CD4-positive, alpha-beta memory T cell (primary cell): ENCODE measurements at regions not wholly inside any gene's neighbourhood (a gene's known extent, or its start where the extent isn't known, plus 50 kb on each side); places are given as distances from the start of the nearest gene placed in this dataset.
"Not testable (repeated sequence)": the region's sequence is repeated elsewhere in the genome, so short reads cannot be mapped to it uniquely, and the experiment has no call there.

Experiments
- CTCF ChIA-PET: fragments of 350-600 bp; sonication (Branson Sonifier 250); formaldehyde crosslinking; loops from one replicate; lab custom pipeline; 2021; ENCODE audit warnings: inconsistent platforms; ENCODE audit not compliant: partially characterized antibody; lab: Charles Lee
- POLR2A ChIA-PET: fragments of 350-600 bp; sonication (Branson Sonifier 250); formaldehyde crosslinking; loops from one replicate; lab custom pipeline; 2021; ENCODE audit not compliant: partially characterized antibody; lab: Charles Lee
- DNase-seq, 5 donors: peaks; one replicate each; pipeline versions ENCODE4 v3.0.0 to v3.0.0-alpha.2; 2020 to 2022; ENCODE audit warnings: mixed read lengths in 1 of 5
- H3K27ac ChIP-seq: one replicate; pipeline ENCODE4 v1.7.0; 2013; ENCODE audit warnings: low read depth, low read length
- H3K27me3 ChIP-seq: 2 replicates; pipeline ENCODE4 v1.7.0; 2013; ENCODE audit warnings: mild to moderate bottlenecking, low read length, moderate library complexity; ENCODE audit not compliant: insufficient read depth
- H3K36me3 ChIP-seq: 2 replicates; pipeline ENCODE4 v1.7.0; 2013; ENCODE audit warnings: mild to moderate bottlenecking, low read length, moderate library complexity; ENCODE audit not compliant: insufficient read depth
- H3K4me1 ChIP-seq: 2 replicates; pipeline ENCODE4 v1.7.0; 2013; ENCODE audit warnings: mild to moderate bottlenecking, low read length, moderate library complexity; ENCODE audit not compliant: insufficient read depth
- H3K4me3 ChIP-seq, 2 donors: one replicate each; pipeline ENCODE4 v1.7.0; 2013; ENCODE audit warnings: low read length in 2 of 2, mild to moderate bottlenecking in 1 of 2
- H3K9me3 ChIP-seq, 2 donors: one replicate each; pipeline ENCODE4 v1.7.0; 2013; ENCODE audit warnings: low read length in 2 of 2, control low read depth in 1 of 2; ENCODE audit not compliant: control insufficient read depth in 1 of 2
- H3K27ac Mint-ChIP-seq, 7 donors: one replicate each; pipeline ENCODE4 v1.8.0; 2020 to 2021; ENCODE audit warnings: mixed read lengths in 7 of 7, mild to moderate bottlenecking in 6 of 7, inconsistent platforms in 3 of 7, moderate library complexity in 3 of 7
- H3K27me3 Mint-ChIP-seq, 2 donors: one replicate each; pipeline ENCODE4 v1.8.0; 2020 to 2021; ENCODE audit warnings: mixed read lengths in 2 of 2
- H3K36me3 Mint-ChIP-seq, 2 donors: one replicate each; pipeline ENCODE4 v1.8.0; 2020 to 2021; ENCODE audit warnings: mixed read lengths in 2 of 2, inconsistent platforms in 1 of 2, mild to moderate bottlenecking in 1 of 2
- H3K4me1 Mint-ChIP-seq, 4 donors: one replicate each; pipeline ENCODE4 v1.8.0; 2020 to 2021; ENCODE audit warnings: mixed read lengths in 4 of 4, mild to moderate bottlenecking in 1 of 4
- H3K4me3 Mint-ChIP-seq, 8 donors: one replicate each; pipeline ENCODE4 v1.8.0; 2020 to 2021; ENCODE audit warnings: mixed read lengths in 8 of 8, mild to moderate bottlenecking in 7 of 8, moderate library complexity in 6 of 8, inconsistent platforms in 3 of 8
- H3K9me3 Mint-ChIP-seq, 8 donors: one replicate each; pipeline ENCODE4 v1.8.0; 2020 to 2021; ENCODE audit warnings: mixed read lengths in 8 of 8, mild to moderate bottlenecking in 5 of 8, inconsistent platforms in 3 of 8, moderate library complexity in 1 of 8
- intact Hi-C: fragments of 100-400 bp; cut with micrococcal nuclease; formaldehyde crosslinking; loops from one replicate; pipeline ENCODE4 v1.15.1; 2023

DNA sequence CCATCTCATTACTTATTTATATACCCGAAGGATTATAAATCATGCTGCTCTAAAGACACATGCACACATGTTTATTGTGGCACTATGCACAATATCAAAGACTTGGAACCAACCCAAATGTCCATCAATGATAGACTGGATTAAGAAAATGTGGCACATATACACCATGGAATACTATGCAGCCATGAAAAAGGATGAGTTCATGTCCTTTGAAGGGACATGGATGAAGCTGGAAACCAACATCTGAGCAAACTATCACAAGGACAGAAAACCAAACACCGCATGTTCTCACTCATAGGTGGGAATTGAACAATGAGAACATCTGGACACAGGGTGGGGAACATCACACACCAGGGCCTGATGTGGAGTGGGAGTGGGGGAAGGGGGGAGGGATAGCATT is 645.0 kb upstream of the CDH10 start:
- peaks cover 2 to 25% (median 8%) of the 10 kb centered on the region in 8 donors for H3K9me3 Mint-ChIP-seq
- H3K4me3 Mint-ChIP-seq, H3K27ac Mint-ChIP-seq, H3K27me3 Mint-ChIP-seq, intact Hi-C loops, H3K27ac ChIP-seq, H3K36me3 Mint-ChIP-seq, H3K4me1 ChIP-seq, H3K9me3 ChIP-seq, POLR2A ChIA-PET, H3K4me3 ChIP-seq, H3K27me3 ChIP-seq, H3K4me1 Mint-ChIP-seq, H3K36me3 ChIP-seq, DNase-seq, CTCF ChIA-PET: not testable (repeated sequence)

DNA sequence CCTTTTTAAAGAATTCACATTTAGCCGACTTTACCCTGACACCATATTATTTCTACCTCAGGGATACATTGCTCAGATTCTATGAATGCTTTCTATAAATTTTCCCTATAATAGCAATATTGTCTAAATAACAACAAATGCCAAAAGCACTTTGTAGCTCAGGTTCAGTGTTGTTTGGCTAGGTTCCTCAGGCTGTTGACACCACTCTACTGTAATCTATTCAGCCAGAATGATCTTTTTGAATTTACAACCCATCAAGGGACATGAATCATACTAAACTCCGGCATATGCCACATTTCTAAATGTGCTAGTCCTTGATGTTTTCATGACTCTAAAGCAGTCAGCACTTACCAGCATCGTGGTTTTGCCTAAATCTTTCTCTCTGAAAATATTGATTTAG is 641.5 kb upstream of the CDH10 start:
- ChIA-PET CTCF (no interaction called here), POLR2A (no interaction called here)
- Mint-ChIP-seq H3K4me1 (no peaks in the 10 kb centered on the region), H3K9me3 (peaks cover 0 to 28% (median 5%) of the 10 kb centered on the region in 8 donors), H3K27ac (no peak overlapping the region), H3K27me3 (no peaks in the 10 kb centered on the region), H3K36me3 (no peaks in the 10 kb centered on the region), H3K4me3 (no peak overlapping the region)
- no peaks in the 10 kb centered on the region for H3K36me3 ChIP-seq
- no peak for DNase-seq
- no peak overlapping the region for H3K27ac ChIP-seq
- H3K9me3 ChIP-seq, result no peaks in the 10 kb centered on the region
- H3K4me3 ChIP-seq, result no peak overlapping the region
- H3K27me3 ChIP-seq, result no peaks in the 10 kb centered on the region
- no peaks in the 10 kb centered on the region for H3K4me1 ChIP-seq
- intact Hi-C loops, result no loop called here

DNA sequence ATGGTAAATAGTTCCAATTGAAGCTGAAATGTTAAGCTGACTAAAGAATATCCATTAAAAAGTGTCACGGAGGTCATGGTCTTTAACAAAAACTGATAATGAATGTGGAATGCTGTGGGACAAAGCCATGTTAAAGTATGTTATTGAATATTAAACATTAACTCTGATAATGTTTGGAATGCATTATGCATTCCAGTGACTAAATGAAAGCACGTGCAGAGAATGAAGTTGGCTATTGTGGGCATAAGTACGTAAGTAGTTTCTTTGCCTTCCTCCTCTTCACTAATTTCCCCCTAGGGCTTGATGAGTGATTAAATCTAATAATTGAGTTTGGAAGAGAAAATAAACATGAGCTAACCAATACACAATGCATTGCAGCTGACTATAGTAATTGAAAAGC is 640.4 kb upstream of the CDH10 start:
- Mint-ChIP-seq H3K4me1 (no peaks in the 10 kb centered on the region), H3K9me3 (peaks cover 0 to 22% (median 6%) of the 10 kb centered on the region in 8 donors), H3K27ac (no peak overlapping the region), H3K36me3 (no peaks in the 10 kb centered on the region), H3K27me3 (no peaks in the 10 kb centered on the region), H3K4me3 (no peak overlapping the region)
- Histone ChIP-seq H3K36me3 (no peaks in the 10 kb centered on the region), H3K9me3 (peaks cover 0 to 3% of the 10 kb centered on the region in 2 donors), H3K27ac (no peak overlapping the region), H3K4me3 (no peak overlapping the region), H3K4me1 (no peaks in the 10 kb centered on the region), H3K27me3 (no peaks in the 10 kb centered on the region)
- POLR2A ChIA-PET, result no interaction called here
- no peak for DNase-seq
- CTCF ChIA-PET, result no interaction called here
- intact Hi-C loops, result no loop called here

DNA sequence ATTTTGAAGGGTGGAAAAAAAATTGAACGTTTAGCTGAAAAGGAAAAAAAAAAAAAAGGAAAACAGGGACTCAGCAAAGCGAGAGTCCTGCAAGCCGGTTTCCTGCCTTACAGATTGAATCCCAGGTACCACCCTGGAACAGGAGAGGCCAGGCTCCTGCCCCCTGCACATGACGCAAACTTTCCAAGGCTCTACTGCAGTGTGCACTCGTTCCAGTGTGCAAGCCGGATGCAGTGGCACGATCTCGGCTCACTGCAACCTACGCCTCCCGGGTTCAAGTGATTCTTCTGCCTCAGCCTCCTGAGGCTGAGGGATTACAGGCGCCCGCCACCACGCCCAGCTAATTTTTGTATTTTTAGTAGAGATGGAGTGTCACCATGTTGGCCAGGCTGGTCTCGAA is 618.7 kb upstream of the CDH10 start:
- H3K27ac Mint-ChIP-seq, result not testable (repeated sequence)
- H3K9me3 Mint-ChIP-seq, result peaks cover 2 to 35% (median 9%) of the 10 kb centered on the region in 8 donors

DNA sequence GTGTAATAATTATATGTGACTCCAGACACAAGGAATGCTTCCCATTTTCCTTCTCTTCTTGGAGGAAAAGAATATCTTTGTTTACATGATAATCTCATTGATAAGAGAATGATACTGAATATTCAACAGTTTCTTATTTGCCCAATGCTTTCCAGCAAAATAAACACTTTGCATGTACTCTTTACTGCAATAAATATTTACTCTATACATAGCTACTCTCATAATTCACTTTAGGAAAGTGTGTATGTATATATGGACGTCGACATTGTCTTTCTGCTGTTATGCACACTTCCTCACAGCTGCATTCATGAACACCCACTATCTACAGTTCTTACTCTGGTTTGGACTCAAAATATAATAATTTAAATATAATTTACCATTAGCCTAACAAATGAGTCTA is 617.4 kb upstream of the CDH10 start:
- ChIA-PET CTCF (no interaction called here), POLR2A (no interaction called here)
- no peaks in the 10 kb centered on the region for H3K36me3 ChIP-seq
- no peaks in the 10 kb centered on the region for H3K4me1 Mint-ChIP-seq
- H3K27ac ChIP-seq, result no peak overlapping the region
- peaks cover 0 to 25% (median 8%) of the 10 kb centered on the region in 8 donors for H3K9me3 Mint-ChIP-seq
- H3K9me3 ChIP-seq, result no peaks in the 10 kb centered on the region
- H3K27me3 Mint-ChIP-seq, result no peaks in the 10 kb centered on the region
- intact Hi-C loops, result no loop called here
- DNase-seq, result no peak
- no peaks in the 10 kb centered on the region for H3K36me3 Mint-ChIP-seq
- no peaks in the 10 kb centered on the region for H3K4me1 ChIP-seq
- no peak overlapping the region for H3K4me3 Mint-ChIP-seq
- no peak overlapping the region for H3K27ac Mint-ChIP-seq
- no peaks in the 10 kb centered on the region for H3K27me3 ChIP-seq
- H3K4me3 ChIP-seq, result no peak overlapping the region

More for the DNA sequence above, 618.7 kb upstream of the CDH10 start:
- H3K9me3 ChIP-seq, H3K27me3 Mint-ChIP-seq, intact Hi-C loops, H3K36me3 Mint-ChIP-seq, H3K4me1 ChIP-seq, DNase-seq, H3K27me3 ChIP-seq, POLR2A ChIA-PET, H3K27ac ChIP-seq, H3K4me1 Mint-ChIP-seq, H3K4me3 Mint-ChIP-seq, H3K36me3 ChIP-seq, H3K4me3 ChIP-seq, CTCF ChIA-PET: not testable (repeated sequence)

DNA sequence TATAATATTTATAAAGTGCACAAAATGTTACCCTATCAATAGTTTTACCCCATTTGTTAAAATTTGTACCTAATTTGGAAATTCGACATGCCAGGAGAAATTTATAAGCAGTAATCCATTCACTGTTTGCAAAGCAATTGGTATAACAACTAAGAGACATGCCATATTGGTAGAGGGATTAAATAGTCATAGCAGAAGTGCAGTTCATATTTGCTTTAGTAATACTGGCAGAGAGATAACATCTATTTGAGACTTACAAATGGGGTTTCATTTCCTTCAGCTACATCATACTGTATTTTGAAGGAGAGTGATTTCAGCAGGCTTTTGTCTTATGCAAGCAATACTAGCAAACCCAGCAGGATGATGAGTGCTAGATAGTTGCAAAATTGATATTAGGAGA is 610.4 kb upstream of the CDH10 start:
- H3K4me3 ChIP-seq, result no peak overlapping the region
- no peaks in the 10 kb centered on the region for H3K27me3 Mint-ChIP-seq
- no peaks in the 10 kb centered on the region for H3K27me3 ChIP-seq
- peaks cover 0 to 24% (median 12%) of the 10 kb centered on the region in 8 donors for H3K9me3 Mint-ChIP-seq
- no peak overlapping the region for H3K27ac Mint-ChIP-seq
- no peak overlapping the region for H3K4me3 Mint-ChIP-seq
- H3K4me1 Mint-ChIP-seq, result no peaks in the 10 kb centered on the region
- CTCF ChIA-PET, result no interaction called here
- no peaks in the 10 kb centered on the region for H3K36me3 Mint-ChIP-seq
- no peak overlapping the region for H3K27ac ChIP-seq
- peaks cover 0 to 4% of the 10 kb centered on the region in 2 donors for H3K9me3 ChIP-seq
- H3K36me3 ChIP-seq, result no peaks in the 10 kb centered on the region
- POLR2A ChIA-PET, result no interaction called here
- no peaks in the 10 kb centered on the region for H3K4me1 ChIP-seq
- intact Hi-C loops, result no loop called here
- DNase-seq, result no peak

DNA sequence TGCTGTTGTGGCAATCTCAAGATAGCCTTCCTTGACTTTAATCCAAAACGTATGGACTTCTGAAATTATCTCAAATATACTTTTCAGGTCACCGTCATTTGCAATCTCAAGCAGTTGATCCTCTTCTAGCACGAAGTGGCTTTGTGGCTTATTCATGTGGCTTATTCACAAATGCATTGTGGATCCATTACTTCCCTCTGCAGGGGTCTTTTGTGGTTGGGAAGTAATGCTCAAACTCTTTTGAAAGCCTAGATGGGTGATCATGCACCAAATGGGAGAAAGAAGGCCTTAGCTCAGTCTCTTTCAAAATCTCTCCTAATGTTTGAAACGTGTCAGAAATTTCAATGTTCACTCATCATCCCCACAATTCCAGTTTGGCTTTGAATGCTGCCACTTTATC is 597.2 kb upstream of the CDH10 start:
- Histone ChIP-seq H3K9me3 (no peaks in the 10 kb centered on the region), H3K27me3 (no peaks in the 10 kb centered on the region), H3K36me3 (no peaks in the 10 kb centered on the region), H3K4me1 (no peaks in the 10 kb centered on the region), H3K27ac (no peak overlapping the region), H3K4me3 (no peak overlapping the region)
- Mint-ChIP-seq H3K27me3 (no peaks in the 10 kb centered on the region), H3K4me3 (no peak overlapping the region), H3K36me3 (no peaks in the 10 kb centered on the region), H3K4me1 (no peaks in the 10 kb centered on the region), H3K9me3 (peaks cover 2 to 20% (median 9%) of the 10 kb centered on the region in 8 donors), H3K27ac (no peak overlapping the region)
- DNase-seq, result no peak
- CTCF ChIA-PET, result no interaction called here
- POLR2A ChIA-PET, result no interaction called here
- intact Hi-C loops, result no loop called here

DNA sequence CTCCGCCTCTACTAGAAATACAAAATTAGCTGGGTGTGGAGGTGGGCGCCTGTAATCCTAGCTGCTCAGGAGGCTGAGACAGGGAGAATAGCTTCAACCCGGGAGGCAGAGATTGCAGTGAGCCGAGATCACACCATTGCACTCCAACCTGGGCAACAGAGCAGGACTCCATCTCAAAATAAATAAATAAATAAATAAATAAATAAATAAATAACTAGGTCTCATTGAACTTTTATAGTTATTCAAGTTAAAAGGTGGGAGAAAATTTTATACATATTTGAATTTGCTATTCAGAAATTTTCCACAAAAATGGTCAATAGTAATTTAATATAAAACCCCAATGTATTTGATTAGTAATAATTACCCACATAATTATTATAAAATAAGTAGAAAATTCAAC is 593.9 kb upstream of the CDH10 start:
- H3K36me3 ChIP-seq, CTCF ChIA-PET, H3K9me3 ChIP-seq, H3K27ac ChIP-seq, H3K27ac Mint-ChIP-seq, POLR2A ChIA-PET, H3K4me1 ChIP-seq, H3K4me3 Mint-ChIP-seq, H3K4me1 Mint-ChIP-seq, H3K4me3 ChIP-seq, intact Hi-C loops, H3K36me3 Mint-ChIP-seq, H3K27me3 Mint-ChIP-seq, DNase-seq, H3K27me3 ChIP-seq: not testable (repeated sequence)
- H3K9me3 Mint-ChIP-seq, result peaks cover 2 to 24% (median 8%) of the 10 kb centered on the region in 8 donors
